Inflammatory macrophage treated with lipopolysaccharide for 1 hour (primary cell): ENCODE measurements at regions not wholly inside any gene's neighbourhood (a gene's known extent, or its start where the extent isn't known, plus 50 kb on each side); places are given as distances from the start of the nearest gene placed in this dataset.

ENCODE experiments used
- DNase-seq, 2 donors: peaks; one replicate each; pipeline ENCODE4 v3.0.0-alpha.2; 2020 to 2022

GRCh38 chr1:221381910-221382623, 359.8 kb downstream of the DUSP10 start:
- no peak for DNase-seq

- no peak for DNase-seq
Observed at GRCh38 chr1:221392453-221392852, 349.4 kb downstream of the DUSP10 start.

- no peak for DNase-seq
Observed at GRCh38 chr1:221394011-221394544, 347.8 kb downstream of the DUSP10 start.

GRCh38 chr1:221396526-221396925, 345.4 kb downstream of the DUSP10 start:
- DNase-seq = no peak

GRCh38 chr1:221397141-221397540, 344.7 kb downstream of the DUSP10 start:
- no peak for DNase-seq

- DNase-seq = no peak
Observed at GRCh38 chr1:221397606-221398005, 344.3 kb downstream of the DUSP10 start.

- peak; percentile 8 to 23 for DNase-seq
Observed at GRCh38 chr1:221405146-221405545, 336.7 kb downstream of the DUSP10 start.

- no peak for DNase-seq
Observed at GRCh38 chr1:221408117-221408803, 333.6 kb downstream of the DUSP10 start.

GRCh38 chr1:221411283-221411682, 330.6 kb downstream of the DUSP10 start:
- DNase-seq = no peak

- no peak for DNase-seq
Observed at GRCh38 chr1:221414772-221415539, 326.9 kb downstream of the DUSP10 start.

- DNase-seq = no peak
Observed at GRCh38 chr1:221415651-221416050, 326.2 kb downstream of the DUSP10 start.

- no peak for DNase-seq
Observed at GRCh38 chr1:221416142-221416541, 325.7 kb downstream of the DUSP10 start.

- no peak for DNase-seq
Observed at GRCh38 chr1:221416723-221417122, 325.2 kb downstream of the DUSP10 start.

GRCh38 chr1:221418346-221418745, 323.5 kb downstream of the DUSP10 start:
- DNase-seq = no peak

GRCh38 chr1:221419513-221420095, 322.3 kb downstream of the DUSP10 start:
- no peak for DNase-seq

GRCh38 chr1:221429264-221429663, 312.6 kb downstream of the DUSP10 start:
- DNase-seq = peak; percentile 70 to 74

- no peak for DNase-seq
Observed at GRCh38 chr1:221430152-221430960, 311.5 kb downstream of the DUSP10 start.

- DNase-seq = no peak
Observed at GRCh38 chr1:221431068-221431651, 310.7 kb downstream of the DUSP10 start.

GRCh38 chr1:221431961-221432360, 309.9 kb downstream of the DUSP10 start:
- no peak for DNase-seq

GRCh38 chr1:221435504-221435904, 306.4 kb downstream of the DUSP10 start:
- DNase-seq = peak; percentile 57 to 77

GRCh38 chr1:221437171-221437570, 304.7 kb downstream of the DUSP10 start:
- DNase-seq = no peak

- DNase-seq = no peak
Observed at GRCh38 chr1:221437926-221438325, 304.0 kb downstream of the DUSP10 start.
